ENCODE measurements at regions not wholly inside any gene's neighbourhood (a gene's known extent, or its start where the extent isn't known, plus 50 kb on each side); places are given as distances from the start of the nearest gene placed in this dataset.
"Not testable (repeated sequence)": the region's sequence is repeated elsewhere in the genome, so short reads cannot be mapped to it uniquely, and the experiment has no call there.

DNA sequence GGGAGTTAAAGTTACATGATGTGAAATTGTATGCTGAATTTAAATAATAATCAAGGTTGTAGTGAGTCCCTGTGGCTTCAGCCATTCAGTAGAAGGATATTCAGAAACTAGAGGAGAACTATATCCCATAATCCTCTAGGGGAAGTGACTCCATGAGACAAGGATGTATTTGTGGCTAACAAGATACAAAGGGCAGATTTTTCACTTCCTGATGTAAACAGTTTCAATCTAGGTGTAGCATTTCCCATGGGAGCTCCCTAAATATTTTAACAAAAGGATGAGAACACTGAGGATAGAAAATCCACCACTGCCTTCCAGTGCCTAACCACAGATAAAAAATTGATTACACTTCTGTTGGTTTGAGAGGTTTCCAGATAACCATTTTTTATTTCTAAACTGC lies 435.4 kb upstream of the TENM3 start:
- Histone ChIP-seq H3K9me3 (no peaks in the 10 kb centered on the region), H3K27me3 (no peaks in the 10 kb centered on the region)
- no peak for ATAC-seq

GRCh38 chr4:181810711-181811110 lies 432.5 kb upstream of the TENM3 start:
- Histone ChIP-seq H3K4me1 (no peaks in the 10 kb centered on the region), H3K4me3 (no peak overlapping the region), H3K27ac (no peak overlapping the region), H3K27me3 (no peaks in the 10 kb centered on the region), H3K36me3 (replicated peaks in 1 of 2; ENCODE audit: insufficient read depth in 1 of 2, low read depth in 2 of 2) (no peaks in the 10 kb centered on the region), H3K9me3 (no peaks in the 10 kb centered on the region)
- TF ChIP-seq, protein P1, sequence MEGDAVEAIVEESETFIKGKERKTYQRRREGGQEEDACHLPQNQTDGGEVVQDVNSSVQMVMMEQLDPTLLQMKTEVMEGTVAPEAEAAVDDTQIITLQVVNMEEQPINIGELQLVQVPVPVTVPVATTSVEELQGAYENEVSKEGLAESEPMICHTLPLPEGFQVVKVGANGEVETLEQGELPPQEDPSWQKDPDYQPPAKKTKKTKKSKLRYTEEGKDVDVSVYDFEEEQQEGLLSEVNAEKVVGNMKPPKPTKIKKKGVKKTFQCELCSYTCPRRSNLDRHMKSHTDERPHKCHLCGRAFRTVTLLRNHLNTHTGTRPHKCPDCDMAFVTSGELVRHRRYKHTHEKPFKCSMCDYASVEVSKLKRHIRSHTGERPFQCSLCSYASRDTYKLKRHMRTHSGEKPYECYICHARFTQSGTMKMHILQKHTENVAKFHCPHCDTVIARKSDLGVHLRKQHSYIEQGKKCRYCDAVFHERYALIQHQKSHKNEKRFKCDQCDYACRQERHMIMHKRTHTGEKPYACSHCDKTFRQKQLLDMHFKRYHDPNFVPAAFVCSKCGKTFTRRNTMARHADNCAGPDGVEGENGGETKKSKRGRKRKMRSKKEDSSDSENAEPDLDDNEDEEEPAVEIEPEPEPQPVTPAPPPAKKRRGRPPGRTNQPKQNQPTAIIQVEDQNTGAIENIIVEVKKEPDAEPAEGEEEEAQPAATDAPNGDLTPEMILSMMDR (IDR thresholded peaks at IDR 0.05): no peak
- no peak for TF ChIP-seq POLR2A (IDR thresholded peaks at IDR 0.05)
- DNase-seq (no peak), ATAC-seq (no peak)
- intact Hi-C loops (cut with DNase I): no loop called here
- WGBS, 2 donors: 77 to 81% methylated on average over 5 of the region's 5 CpGs

More for the DNA sequence above, 435.4 kb upstream of the TENM3 start:
- Histone ChIP-seq H3K36me3 (replicated peaks in 1 of 2; ENCODE audit: insufficient read depth in 1 of 2, low read depth in 2 of 2) (no peaks in the 10 kb centered on the region), H3K27ac (no peak overlapping the region), H3K4me1 (no peaks in the 10 kb centered on the region), H3K4me3 (no peak overlapping the region)
- intact Hi-C loops (cut with DNase I): no loop called here
- DNase-seq: no peak
- no peak for TF ChIP-seq POLR2A (IDR thresholded peaks at IDR 0.05)
- TF ChIP-seq, protein P1 (IDR thresholded peaks at IDR 0.05): no peak

DNA sequence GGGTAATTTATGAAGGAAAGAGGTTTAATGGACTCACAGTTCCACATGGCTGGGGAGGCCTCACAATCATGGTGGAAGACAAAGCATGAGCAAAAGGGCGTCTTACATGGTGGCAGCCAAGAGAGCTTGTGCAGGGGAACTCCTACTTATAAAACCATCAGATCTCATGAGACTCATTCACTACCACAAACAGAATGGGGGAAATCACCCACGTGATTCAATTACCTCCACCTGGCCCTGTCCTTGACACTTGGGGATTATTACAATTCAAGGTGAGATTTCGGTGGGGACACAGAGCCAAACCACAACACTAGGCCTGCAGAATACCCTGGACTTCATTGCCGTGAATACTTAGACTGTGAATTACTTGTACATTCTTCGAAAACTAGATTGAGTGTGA lies 431.7 kb upstream of the TENM3 start:
- H3K4me3 ChIP-seq; H3K9me3 ChIP-seq; H3K36me3 ChIP-seq (replicated peaks in 1 of 2; ENCODE audit: insufficient read depth in 1 of 2, low read depth in 2 of 2); H3K4me1 ChIP-seq; ATAC-seq; DNase-seq; H3K27ac ChIP-seq; intact Hi-C loops (cut with DNase I); H3K27me3 ChIP-seq: not testable (repeated sequence)
- 84% methylated on average over 5 of the region's 5 CpGs for WGBS, 2 donors

DNA sequence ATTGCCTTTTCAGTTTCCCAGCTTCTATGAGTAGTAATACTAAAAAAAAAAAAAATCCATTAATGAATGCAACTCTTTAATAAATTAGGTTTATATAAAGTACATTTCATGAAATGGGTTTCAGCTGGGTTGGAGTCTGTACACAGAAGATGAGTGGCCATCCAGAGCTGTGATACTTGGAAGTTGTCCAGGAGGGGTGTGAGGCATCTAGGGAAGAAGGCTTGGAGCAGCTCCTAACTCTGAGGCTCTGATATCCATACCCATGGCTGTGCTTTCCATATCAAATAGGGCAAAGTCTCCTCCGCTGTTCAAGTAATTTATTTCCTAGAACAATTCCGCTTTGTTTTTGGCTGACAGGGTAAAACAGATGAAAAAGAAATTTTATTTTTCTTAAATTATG lies 423.3 kb upstream of the TENM3 start:
- DNase-seq: no peak
- Histone ChIP-seq H3K4me1 (peaks cover 21% of the 10 kb centered on the region), H3K27ac (no peak overlapping the region), H3K36me3 (replicated peaks in 1 of 2; ENCODE audit: insufficient read depth in 1 of 2, low read depth in 2 of 2) (no peaks in the 10 kb centered on the region), H3K9me3 (no peaks in the 10 kb centered on the region), H3K4me3 (no peak overlapping the region), H3K27me3 (no peaks in the 10 kb centered on the region)
- WGBS, 2 donors: 12 to 24% methylated on average over 2 of the region's 2 CpGs
- no peak for ATAC-seq
- no peak for TF ChIP-seq POLR2A (IDR thresholded peaks at IDR 0.05)
- TF ChIP-seq, protein P1 (IDR thresholded peaks at IDR 0.05): no peak
- intact Hi-C loops (cut with DNase I): no loop called here

- H3K36me3 ChIP-seq (replicated peaks in 1 of 2; ENCODE audit: insufficient read depth in 1 of 2, low read depth in 2 of 2): no peaks in the 10 kb centered on the region
- no peaks in the 10 kb centered on the region for H3K9me3 ChIP-seq
- H3K27me3 ChIP-seq: no peaks in the 10 kb centered on the region
- TF ChIP-seq, protein P1 (IDR thresholded peaks at IDR 0.05): no peak
- no peak for TF ChIP-seq POLR2A (IDR thresholded peaks at IDR 0.05)
- intact Hi-C loops (cut with DNase I): no loop called here
- WGBS, 2 donors: 35 to 40% methylated on average over 5 of the region's 5 CpGs
- no peak overlapping the region for H3K4me3 ChIP-seq
- peaks cover 21% of the 10 kb centered on the region for H3K4me1 ChIP-seq
- H3K27ac ChIP-seq: no peak overlapping the region
- no peak for ATAC-seq
- no peak for DNase-seq
Observed at GRCh38 chr4:181820553-181820952, 422.6 kb upstream of the TENM3 start.
